PC-9 (cell line): ENCODE measurements at regions not wholly inside any gene's neighbourhood (a gene's known extent, or its start where the extent isn't known, plus 50 kb on each side); places are given as distances from the start of the nearest gene placed in this dataset.
"Not testable (repeated sequence)": the region's sequence is repeated elsewhere in the genome, so short reads cannot be mapped to it uniquely, and the experiment has no call there.

Source experiments
- EZH2 ChIP-seq: fragments of 200-600 bp; sonication (generic); IDR thresholded peaks from 2 replicates; pipeline ENCODE4 v1.8.0; 2017; ENCODE audit warnings: antibody characterized with exemption, low read depth
- TF ChIP-seq, protein P1 (sequence below): fragments of 200-600 bp; sonication (generic); conservative IDR thresholded peaks from 2 replicates; pipeline ENCODE4 v1.6.1; 2017; ENCODE audit warnings: mixed run types, antibody characterized with exemption, mild to moderate bottlenecking, moderate library complexity

DNA sequence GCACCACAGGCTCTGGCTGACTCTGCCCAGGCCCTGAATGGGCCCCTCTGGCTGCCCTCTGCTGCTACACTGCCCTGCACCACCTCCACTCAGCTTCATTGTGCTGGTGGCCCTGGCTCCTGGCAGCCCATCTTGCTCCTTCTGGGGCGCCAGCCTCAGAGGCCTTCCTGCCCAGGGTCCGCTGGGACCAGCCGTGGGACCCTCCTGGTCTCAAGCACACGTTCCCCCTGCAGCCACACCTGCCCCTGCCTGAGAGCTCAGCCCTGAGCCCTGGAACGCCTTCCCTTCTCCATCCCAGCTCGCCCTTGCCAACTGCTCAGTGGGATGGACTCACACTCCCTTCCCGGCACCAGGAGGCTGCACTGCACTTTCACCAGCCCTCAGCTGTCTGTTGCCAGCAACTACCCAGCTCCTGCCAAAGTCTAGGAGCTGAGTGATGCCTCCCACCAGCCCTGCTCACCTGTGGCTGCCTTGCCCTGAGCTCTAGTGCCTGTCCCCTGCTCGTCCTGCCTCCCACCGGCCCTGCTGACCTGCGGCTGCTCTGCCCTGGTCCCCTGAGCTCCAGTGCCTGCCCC, 217.9 kb downstream of the TMEM121 start:
- TF ChIP-seq, protein P1, sequence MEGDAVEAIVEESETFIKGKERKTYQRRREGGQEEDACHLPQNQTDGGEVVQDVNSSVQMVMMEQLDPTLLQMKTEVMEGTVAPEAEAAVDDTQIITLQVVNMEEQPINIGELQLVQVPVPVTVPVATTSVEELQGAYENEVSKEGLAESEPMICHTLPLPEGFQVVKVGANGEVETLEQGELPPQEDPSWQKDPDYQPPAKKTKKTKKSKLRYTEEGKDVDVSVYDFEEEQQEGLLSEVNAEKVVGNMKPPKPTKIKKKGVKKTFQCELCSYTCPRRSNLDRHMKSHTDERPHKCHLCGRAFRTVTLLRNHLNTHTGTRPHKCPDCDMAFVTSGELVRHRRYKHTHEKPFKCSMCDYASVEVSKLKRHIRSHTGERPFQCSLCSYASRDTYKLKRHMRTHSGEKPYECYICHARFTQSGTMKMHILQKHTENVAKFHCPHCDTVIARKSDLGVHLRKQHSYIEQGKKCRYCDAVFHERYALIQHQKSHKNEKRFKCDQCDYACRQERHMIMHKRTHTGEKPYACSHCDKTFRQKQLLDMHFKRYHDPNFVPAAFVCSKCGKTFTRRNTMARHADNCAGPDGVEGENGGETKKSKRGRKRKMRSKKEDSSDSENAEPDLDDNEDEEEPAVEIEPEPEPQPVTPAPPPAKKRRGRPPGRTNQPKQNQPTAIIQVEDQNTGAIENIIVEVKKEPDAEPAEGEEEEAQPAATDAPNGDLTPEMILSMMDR = not testable (repeated sequence)
- not testable (repeated sequence) for TF ChIP-seq EZH2
